SK-N-SH treated with all-trans-retinoic acid at 6 μM for 48 hours (cell line): ENCODE measurements at regions not wholly inside any gene's neighbourhood (a gene's known extent, or its start where the extent isn't known, plus 50 kb on each side); places are given as distances from the start of the nearest gene placed in this dataset.

Source experiments
- CSDC2 ChIP-seq: fragments of 250-450 bp; sonication (Bioruptor Pico); IDR thresholded peaks from 2 replicates; pipeline ENCODE4 v1.5.0; 2020; ENCODE audit warnings: mild to moderate bottlenecking, moderate library complexity
- GLIS3 ChIP-seq: fragments of 250-450 bp; sonication (Bioruptor Pico); IDR thresholded peaks from 2 replicates; pipeline ENCODE4 v1.5.0; 2020; ENCODE audit warnings: mild to moderate bottlenecking, moderate library complexity
- PPARA ChIP-seq: fragments of 250-450 bp; sonication (Bioruptor Pico); IDR thresholded peaks from 2 replicates; pipeline ENCODE4 v1.5.0; 2020; ENCODE audit warnings: mild to moderate bottlenecking, borderline replicate concordance
- SNAI2 ChIP-seq: fragments of 250-450 bp; sonication (Bioruptor Pico); IDR thresholded peaks from 2 replicates; pipeline ENCODE4 v1.5.0; 2020; ENCODE audit warnings: mild to moderate bottlenecking, moderate library complexity
- TCF4 ChIP-seq: fragments of 250-450 bp; sonication (Bioruptor Pico); IDR thresholded peaks from 2 replicates; pipeline ENCODE4 v1.8.0; 2021; ENCODE audit warnings: mild to moderate bottlenecking, moderate library complexity, borderline replicate concordance
- TOX ChIP-seq: fragments of 250-450 bp; sonication (Bioruptor Pico); IDR thresholded peaks from 2 replicates; pipeline ENCODE4 v1.8.0; 2021; ENCODE audit warnings: mild to moderate bottlenecking, moderate library complexity, borderline replicate concordance
- ZC3H10 ChIP-seq: fragments of 250-450 bp; sonication (Bioruptor Pico); IDR thresholded peaks from 2 replicates; pipeline ENCODE4 v1.5.1; 2021; ENCODE audit warnings: mild to moderate bottlenecking, moderate library complexity
- ZFP30 ChIP-seq: fragments of 450-650 bp; formaldehyde crosslinking; IDR thresholded peaks from 2 replicates; pipeline ENCODE4 v1.5.0; 2022; ENCODE audit warnings: mild to moderate bottlenecking, moderate library complexity
- ZNF565 ChIP-seq: fragments of 450-650 bp; formaldehyde crosslinking; conservative IDR thresholded peaks from 2 replicates; pipeline ENCODE4 v1.5.0; 2020; ENCODE audit warnings: low read depth, mild to moderate bottlenecking, moderate library complexity
- ZNF70 ChIP-seq: fragments of 450-650 bp; formaldehyde crosslinking; IDR thresholded peaks from 2 replicates; pipeline ENCODE4 v1.5.0; 2020; ENCODE audit warnings: mild to moderate bottlenecking, moderate library complexity
- ZNF8 ChIP-seq: fragments of 450-650 bp; formaldehyde crosslinking; IDR thresholded peaks from 2 replicates; pipeline ENCODE4 v1.5.0; 2020; ENCODE audit warnings: mild to moderate bottlenecking, moderate library complexity
- TF ChIP-seq, protein P1 (sequence below): fragments of 250-450 bp; sonication (Bioruptor Pico); IDR thresholded peaks from 2 replicates; pipeline ENCODE4 v1.8.0; 2020; ENCODE audit warnings: mild to moderate bottlenecking, moderate library complexity, borderline replicate concordance
- TF ChIP-seq, protein P2 (sequence below): fragments of 250-450 bp; sonication (Bioruptor Pico); IDR thresholded peaks from 2 replicates; pipeline ENCODE4 v1.5.0; 2020; ENCODE audit warnings: mild to moderate bottlenecking, moderate library complexity

- TF ChIP-seq PPARA (CRISPR knock-in tag) = no peak
- TF ChIP-seq, protein P1, sequence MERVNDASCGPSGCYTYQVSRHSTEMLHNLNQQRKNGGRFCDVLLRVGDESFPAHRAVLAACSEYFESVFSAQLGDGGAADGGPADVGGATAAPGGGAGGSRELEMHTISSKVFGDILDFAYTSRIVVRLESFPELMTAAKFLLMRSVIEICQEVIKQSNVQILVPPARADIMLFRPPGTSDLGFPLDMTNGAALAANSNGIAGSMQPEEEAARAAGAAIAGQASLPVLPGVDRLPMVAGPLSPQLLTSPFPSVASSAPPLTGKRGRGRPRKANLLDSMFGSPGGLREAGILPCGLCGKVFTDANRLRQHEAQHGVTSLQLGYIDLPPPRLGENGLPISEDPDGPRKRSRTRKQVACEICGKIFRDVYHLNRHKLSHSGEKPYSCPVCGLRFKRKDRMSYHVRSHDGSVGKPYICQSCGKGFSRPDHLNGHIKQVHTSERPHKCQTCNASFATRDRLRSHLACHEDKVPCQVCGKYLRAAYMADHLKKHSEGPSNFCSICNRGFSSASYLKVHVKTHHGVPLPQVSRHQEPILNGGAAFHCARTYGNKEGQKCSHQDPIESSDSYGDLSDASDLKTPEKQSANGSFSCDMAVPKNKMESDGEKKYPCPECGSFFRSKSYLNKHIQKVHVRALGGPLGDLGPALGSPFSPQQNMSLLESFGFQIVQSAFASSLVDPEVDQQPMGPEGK (CRISPR knock-in tag) = no peak
- TF ChIP-seq CSDC2 (CRISPR knock-in tag) = no peak
- TF ChIP-seq ZNF565 (CRISPR knock-in tag) = no peak
- TF ChIP-seq, protein P2, sequence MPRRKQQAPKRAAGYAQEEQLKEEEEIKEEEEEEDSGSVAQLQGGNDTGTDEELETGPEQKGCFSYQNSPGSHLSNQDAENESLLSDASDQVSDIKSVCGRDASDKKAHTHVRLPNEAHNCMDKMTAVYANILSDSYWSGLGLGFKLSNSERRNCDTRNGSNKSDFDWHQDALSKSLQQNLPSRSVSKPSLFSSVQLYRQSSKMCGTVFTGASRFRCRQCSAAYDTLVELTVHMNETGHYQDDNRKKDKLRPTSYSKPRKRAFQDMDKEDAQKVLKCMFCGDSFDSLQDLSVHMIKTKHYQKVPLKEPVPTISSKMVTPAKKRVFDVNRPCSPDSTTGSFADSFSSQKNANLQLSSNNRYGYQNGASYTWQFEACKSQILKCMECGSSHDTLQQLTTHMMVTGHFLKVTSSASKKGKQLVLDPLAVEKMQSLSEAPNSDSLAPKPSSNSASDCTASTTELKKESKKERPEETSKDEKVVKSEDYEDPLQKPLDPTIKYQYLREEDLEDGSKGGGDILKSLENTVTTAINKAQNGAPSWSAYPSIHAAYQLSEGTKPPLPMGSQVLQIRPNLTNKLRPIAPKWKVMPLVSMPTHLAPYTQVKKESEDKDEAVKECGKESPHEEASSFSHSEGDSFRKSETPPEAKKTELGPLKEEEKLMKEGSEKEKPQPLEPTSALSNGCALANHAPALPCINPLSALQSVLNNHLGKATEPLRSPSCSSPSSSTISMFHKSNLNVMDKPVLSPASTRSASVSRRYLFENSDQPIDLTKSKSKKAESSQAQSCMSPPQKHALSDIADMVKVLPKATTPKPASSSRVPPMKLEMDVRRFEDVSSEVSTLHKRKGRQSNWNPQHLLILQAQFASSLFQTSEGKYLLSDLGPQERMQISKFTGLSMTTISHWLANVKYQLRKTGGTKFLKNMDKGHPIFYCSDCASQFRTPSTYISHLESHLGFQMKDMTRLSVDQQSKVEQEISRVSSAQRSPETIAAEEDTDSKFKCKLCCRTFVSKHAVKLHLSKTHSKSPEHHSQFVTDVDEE (CRISPR knock-in tag) = no peak
- no peak for TF ChIP-seq TOX (CRISPR knock-in tag)
- TF ChIP-seq SNAI2 (CRISPR knock-in tag) = no peak
- TF ChIP-seq ZNF70 (CRISPR knock-in tag) = no peak
- no peak for TF ChIP-seq ZFP30 (CRISPR knock-in tag)
- TF ChIP-seq ZC3H10 (CRISPR knock-in tag) = no peak
- TF ChIP-seq ZNF8 (CRISPR knock-in tag) = no peak
- no peak for TF ChIP-seq TCF4 (CRISPR knock-in tag)
- no peak for TF ChIP-seq GLIS3
Measured at GRCh38 chr1:37102656-37103382, 68.5 kb upstream of the GRIK3 start.
